Activated CD4-positive, alpha-beta T cell treated with anti-CD3 and anti-CD28 coated beads, Interleukin-2, amount 50 U/mL, for 24 hours (primary cell): ENCODE measurements at regions not wholly inside any gene's neighbourhood (a gene's known extent, or its start where the extent isn't known, plus 50 kb on each side); places are given as distances from the start of the nearest gene placed in this dataset.
"Not testable (repeated sequence)": the region's sequence is repeated elsewhere in the genome, so short reads cannot be mapped to it uniquely, and the experiment has no call there.

ENCODE experiments used
- DNase-seq, 2 donors: peaks; one replicate each; pipeline ENCODE4 v3.0.0-alpha.2; 2020; ENCODE audit warnings: low read depth in 1 of 2, low spot score in 1 of 2

DNA sequence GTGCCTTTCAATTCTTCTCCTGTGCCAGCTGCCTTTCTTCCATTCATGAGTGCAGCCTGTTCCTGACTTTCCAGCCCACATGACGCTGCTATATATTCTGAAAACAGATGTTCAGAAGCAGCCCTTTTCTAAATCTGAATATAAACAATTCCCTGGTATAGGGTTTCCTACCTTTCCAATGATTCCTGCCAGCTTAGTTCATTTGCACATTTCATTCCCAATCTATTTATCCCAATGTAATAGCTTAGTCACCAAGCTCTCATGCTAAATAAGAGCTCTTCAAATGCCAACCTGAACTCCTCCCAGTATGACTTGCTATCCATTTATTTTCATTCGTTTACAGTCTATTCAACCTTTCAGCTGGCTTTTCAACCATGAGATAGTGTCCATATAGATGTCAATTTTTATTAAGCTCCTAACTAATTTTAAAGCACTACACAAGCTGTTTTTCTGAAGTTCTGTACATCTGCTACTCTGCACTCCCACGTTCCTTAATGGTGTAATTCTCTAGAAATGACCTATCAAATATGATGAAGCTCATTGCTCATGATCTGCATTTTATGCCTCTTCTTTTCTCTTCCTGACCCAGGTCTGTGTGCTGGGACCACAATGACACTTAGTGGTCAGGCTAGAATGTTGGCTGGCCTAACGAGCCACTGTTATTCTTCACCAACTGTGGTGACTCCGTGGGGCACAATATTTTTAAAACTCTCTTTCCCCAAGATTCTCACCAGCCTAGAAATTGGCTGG lies 605.0 kb upstream of the TBL1XR1 start:
- no peak for DNase-seq

DNA sequence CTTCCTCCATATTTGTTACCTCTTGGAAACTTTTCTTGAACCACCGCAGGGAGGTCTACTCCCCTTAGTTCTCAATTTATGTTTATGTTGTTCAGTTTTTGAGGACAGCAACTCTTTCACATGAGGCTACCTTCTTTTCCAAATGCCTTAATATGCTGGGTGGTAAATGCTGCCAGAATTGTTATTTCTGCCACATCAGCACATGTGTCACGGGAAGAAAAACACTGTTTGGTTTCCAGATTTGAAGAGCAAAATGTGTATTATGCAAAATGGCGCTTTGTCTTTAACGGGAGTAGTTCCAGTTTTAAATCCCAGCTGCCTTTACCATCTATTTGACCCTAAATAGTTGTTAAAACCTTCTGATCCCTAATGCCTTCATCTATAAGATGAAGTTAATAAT lies 606.2 kb upstream of the TBL1XR1 start:
- no peak for DNase-seq

DNA sequence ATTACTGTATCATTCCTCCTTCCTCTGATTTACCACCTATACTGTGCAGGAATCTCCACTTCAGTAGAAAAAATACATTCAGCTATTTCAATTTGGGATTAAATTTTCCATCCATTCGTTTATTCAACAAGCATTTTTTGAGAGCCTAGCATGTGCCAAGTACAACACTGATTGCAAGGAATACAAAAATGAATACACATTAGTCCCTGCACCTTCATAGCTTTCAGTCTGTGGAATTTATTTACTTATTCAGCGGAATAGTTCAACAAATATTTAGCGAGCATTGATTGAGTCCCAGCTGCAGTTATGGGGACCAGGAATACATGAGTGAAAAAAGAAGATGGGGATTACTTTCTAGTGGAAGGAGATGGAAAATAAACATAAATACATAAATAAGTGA lies 606.8 kb upstream of the TBL1XR1 start:
- no peak for DNase-seq

DNA sequence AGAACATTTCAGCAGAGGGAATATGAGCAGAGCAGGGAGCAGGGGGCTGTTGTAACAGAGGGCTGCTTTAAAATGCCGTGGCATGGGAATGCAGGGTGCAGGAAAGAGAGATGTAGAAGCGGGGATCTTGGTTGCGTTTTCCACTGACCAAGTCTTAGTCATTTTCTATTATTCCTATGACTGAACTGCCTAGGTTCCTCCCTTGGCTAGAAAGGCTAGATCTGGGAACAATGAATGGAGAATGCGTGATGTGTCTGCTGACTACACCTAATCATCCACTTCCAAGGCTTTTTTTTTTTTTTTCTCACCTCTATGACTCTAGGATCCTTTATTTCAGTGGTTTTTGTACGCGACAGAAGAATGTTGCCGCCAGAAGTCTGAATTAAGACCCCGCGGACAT lies 607.4 kb upstream of the TBL1XR1 start:
- no peak for DNase-seq

DNA sequence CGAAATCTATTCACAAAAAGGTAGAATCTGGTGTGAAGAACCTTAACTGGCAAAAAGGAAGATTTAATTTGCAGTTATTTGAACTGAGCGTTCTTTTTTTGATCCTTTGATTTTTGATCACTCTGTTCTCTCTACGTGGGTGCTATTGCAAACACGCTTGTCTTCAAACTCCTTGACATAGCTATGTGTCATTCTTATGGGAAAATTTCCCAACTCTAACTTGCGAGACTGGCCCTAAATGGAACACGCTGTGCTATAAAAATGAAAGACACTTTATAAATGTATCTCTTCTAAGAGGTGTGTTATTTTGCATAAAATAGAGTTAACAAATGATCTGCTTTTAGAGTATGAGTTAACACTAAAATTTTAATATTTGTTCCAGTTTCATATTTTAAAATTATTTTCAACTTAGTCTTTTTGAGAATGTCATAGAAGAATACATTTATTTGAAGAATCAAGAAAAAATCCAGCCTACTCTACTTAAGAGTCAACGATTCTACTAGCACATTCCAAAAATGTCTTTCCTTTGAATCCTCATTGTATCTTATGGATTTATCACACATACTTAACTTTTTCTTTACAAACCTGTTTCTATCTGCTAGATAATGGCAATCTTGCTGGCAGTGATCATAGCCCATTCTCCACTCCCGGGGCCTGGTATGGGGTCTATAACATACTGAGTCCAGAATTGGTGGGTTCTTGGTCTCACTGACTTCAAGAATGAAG lies 610.0 kb upstream of the TBL1XR1 start:
- no peak for DNase-seq

DNA sequence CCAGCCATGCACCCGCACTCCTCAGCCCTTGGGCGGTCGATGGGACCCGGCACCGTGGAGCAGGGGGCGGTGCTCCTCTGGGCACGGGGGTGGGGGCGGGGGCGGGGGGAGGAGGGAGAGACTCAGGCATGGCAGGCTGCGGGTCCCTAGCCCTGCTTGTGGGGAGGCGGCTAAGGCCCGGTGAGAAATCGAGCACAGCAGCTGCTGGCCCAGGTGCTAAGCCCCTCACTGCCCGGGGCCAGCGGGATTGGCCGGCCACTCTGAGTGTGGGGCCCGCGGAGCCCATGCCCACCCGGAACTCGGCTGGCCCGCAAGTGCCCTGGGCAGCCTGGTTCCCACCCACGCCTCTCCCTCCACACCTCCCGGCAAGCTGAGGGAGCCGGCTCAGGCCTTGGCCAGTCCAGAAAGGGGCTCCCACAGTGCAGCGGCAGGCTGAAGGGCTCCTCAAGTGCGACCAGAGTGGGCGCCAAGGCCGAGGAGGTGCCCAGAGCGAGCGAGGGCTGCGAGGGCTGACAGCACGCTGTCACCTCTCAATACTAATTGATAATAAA lies 611.7 kb upstream of the TBL1XR1 start:
- DNase-seq: not testable (repeated sequence)

DNA sequence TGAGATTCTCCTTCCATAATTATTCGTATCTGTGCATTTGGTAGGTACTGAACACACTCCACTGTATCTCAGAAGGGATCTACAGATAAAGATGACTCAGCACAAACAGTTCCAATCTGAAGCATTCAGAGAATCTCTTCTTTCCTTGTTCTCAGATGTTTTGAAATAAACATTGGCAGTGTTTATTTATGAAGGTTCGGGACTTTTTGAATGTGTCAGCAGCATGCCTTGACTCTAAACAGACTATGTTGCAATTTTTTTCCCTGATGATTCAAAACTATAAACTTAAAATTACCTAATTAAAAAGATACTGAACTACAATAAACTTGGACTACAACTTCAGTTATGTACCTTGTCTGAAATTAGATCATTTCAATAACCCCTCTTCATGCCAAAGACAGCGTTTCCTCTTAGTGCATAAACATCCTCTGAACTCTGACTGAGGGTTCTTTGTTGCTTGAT lies 612.9 kb upstream of the TBL1XR1 start:
- no peak for DNase-seq

DNA sequence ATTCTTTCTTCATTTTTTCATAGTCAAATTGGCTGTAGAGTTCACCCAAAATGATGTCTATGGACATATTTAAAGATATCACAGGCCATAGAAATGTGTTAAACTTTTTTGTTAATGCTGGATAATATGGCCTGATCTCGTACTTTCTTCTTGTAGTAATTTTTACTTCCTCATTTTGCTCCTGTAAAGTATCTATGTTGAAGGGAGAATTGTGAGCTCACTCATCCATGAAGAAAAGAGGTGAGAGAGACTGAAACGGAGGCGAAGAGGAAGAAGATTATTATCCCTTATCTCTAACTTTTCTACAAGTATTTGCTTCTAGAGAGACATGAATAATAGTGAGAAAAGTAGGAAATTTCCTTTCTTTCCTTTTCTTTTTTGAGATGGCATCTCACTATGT lies 613.8 kb upstream of the TBL1XR1 start:
- no peak for DNase-seq

DNA sequence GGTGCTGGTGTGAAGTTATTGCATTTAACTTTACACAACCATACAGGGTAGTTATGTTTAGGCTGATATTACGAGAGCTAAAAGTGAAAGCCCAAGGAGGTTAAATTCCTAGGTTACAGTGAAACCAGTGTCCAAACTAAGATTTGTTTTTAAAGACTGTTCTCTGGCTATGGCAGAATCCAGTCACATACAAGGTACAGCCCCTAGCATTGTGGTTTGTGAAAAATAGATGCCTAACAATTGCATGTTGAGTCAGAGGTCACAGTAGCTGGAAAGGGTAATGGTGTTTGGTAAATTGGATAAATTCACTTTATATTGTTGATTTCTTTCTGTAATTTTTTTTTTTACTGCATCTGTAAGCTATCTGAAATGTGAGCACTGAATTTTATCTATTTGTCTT lies 614.6 kb upstream of the TBL1XR1 start:
- no peak for DNase-seq

DNA sequence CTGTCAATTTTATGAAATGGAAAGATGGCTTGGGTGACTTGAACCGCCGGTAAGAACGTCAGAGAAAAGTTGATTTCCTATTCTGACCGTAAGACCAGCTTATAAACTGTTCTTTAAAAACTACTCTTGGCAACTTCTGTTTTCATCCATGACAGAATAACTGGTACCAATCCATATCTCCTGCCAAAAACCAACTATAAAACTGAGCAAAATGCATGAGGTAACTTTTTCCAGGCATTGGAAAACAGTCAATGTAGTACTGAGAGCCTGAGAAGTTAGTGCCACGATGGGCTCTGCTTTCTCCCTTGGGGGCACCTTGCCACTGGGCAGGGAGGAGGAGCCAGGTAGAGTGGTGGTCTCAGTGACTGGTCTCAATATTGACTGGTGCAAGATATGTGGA lies 615.2 kb upstream of the TBL1XR1 start:
- no peak for DNase-seq

DNA sequence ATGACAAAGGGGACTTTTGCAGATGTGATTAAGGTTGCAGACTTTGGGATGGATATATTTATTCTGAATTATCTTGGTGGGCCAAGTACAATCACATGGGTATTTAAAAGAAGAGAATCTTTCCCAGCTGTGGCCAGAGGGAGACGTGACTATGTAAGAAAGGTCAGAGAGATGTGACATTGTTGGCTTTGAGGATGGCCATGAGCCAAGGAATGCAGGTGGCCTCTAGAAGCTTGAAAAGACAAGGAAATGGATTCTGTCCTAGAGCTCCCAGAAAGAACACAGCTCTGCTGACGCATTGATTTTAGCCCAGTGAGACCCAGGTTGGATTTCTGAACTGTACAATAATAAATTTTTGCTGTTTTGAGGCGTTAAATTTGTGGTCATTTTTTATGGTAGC lies 616.0 kb upstream of the TBL1XR1 start:
- DNase-seq: no peak

DNA sequence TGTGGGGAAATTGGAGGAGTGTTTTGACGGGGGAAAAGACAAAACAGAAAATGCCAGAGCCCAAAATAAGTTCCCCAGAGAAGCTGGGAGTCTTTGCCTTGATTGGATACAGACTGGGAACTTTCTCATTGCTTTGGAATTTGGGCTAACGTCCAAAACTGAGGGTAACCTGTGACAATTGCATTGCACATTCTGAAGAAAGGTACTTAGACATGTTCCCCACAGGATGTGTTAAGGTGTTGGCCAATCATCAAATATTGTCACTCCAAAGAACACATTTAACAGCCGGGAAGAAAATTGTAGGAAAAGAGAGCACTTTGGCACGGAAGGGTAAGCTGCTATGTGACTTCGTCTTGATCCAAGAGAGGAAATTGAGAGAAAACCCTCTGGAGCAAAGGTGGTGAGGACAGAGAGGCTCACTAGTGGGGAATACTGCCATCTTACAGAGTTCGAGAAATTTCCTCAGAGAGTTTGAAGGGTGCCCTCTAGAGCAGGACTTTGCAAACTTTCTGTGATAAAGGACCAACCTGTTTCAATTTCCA lies 619.5 kb upstream of the TBL1XR1 start:
- DNase-seq: no peak

DNA sequence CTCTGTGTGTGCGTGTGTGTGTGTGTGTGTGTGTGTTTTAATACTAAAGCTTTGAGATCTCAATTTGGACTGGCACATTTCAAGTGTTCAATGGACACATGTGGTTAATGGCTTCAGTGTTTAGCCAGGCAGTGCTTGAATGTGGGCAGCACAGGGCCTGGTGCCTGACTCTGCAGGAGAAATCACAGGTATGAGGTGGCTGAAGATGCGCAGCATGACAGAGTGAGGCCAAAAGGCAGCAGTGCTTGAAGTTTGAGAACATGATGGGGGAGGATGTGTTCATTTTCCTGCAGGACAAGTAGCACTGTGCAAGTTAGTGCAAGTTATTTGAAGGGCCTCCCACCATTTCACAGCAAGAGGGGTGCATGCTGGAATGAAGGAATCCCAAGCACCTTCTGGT lies 620.5 kb upstream of the TBL1XR1 start:
- no peak for DNase-seq

DNA sequence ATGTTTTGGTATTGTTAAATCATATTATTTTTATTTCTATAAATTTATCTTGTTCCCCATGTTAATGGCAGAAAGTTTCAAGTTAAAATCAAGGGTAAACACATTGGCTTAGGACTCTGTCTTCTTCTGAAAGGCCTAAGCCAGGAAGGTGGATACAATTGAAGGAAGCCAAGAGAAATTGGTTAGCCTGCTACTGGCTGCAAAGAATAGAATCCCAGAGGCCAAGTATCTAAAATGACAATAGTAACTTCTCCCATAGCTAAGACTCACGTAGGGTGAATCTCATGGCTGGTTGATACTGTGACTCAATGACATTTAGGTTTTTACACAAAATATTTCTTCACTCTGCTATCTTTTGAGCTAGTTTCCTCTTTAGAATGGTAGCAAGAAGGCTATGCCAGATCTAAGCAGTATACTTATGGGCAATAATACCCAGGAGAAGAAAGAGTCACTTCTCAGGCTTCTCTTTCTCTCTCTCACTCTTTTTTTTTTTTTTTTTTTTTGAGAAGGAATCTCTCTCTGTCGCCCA lies 621.5 kb upstream of the TBL1XR1 start:
- DNase-seq: no peak

DNA sequence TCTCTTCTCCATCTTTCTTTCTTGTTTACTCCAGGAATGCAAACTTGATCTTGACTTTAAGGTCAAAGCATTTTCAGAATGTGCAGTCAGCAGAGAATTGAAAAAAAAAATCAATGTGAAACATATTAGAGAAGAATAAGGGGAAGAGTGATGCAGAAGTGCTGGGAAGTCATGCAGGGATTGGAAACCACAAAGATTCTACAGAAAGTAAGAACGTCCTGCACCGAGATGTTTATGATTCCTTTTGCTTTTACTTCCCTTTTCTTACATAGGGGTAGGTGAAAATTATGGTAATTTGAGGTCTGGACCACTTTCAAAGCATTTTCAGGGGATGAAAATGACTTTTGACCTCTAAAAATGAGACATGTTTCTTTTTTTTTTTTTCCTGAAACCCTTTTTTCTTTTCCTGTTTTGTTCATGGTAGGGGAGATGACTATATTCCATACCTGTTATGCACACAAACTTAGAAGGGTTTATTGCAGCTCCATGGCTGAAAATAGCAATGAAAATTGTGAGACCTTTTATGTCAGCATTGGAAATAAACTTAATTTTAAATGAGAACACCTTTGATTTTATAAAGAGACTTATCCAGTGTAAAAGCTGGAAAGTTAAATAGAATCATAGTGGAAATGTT lies 623.5 kb upstream of the TBL1XR1 start:
- no peak for DNase-seq

DNA sequence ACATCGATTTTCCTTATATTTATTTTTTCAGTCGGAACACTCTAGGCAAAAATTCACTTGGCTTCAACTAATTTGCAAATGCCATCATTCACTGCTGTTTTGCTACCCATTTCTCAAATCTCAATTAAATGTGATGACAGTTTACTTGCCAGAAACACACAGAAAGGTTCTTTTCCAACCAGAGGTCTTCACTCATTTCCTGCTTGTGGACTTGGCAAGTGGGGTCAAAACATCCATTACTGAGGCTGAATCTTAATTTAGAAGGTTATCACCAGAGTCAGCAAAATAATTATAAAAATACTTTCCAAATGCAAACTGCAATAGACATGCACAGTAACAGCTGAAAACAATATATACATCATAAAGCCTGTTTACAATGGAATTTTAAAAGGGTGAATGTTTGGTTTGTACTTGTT lies 625.4 kb upstream of the TBL1XR1 start:
- DNase-seq: no peak

DNA sequence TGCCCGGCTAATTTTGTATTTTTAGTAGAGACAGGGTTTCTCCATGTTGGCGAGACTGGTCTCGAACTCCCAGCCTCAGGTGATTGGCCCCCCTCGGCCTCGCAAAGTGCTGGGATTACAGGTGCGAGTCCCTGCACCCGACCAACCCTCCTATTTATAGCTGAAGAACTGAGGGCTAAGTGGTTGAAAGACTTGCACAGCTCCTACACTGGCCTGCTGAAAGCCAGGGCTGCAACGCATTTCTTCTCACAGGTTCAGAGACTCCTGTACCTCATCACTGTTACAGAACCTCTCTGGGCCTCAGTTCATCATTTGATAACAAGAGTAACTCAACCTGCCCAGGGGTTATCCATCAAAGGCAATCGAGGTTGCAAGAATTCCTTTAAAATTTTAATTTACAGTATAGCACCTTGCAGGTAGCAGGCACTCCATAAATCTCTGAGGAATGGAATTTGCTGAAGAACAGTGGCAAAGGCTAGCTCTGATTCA lies 626.5 kb upstream of the TBL1XR1 start:
- DNase-seq: no peak

DNA sequence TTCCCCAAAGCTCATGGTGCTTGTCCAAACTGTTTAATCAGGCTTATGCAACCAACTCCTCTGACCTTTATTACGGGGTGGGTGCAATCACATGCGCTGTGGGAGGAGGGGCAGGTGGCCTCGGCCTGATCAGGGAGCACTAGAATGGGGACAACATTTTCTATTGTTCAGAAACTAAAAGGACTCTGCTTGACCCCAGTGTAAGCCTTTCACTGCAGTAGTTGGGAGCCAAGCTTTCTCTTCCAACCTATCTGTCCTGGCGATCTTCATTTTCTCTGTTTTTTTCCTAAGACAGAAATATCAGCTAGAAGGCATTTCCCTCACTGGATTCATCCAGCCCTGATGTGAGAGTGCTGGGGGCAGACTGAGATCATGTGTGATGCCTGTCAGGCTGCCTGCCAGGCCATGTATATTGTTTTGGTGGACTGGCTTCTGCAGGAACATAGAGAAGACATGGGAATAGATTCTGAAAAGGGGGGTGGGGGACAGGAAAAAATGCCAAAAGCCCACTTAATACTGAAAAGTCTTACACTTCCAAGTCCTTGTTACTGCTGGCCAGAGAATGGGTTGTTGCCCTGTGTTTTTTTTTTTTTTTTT lies 627.0 kb upstream of the TBL1XR1 start:
- no peak for DNase-seq

DNA sequence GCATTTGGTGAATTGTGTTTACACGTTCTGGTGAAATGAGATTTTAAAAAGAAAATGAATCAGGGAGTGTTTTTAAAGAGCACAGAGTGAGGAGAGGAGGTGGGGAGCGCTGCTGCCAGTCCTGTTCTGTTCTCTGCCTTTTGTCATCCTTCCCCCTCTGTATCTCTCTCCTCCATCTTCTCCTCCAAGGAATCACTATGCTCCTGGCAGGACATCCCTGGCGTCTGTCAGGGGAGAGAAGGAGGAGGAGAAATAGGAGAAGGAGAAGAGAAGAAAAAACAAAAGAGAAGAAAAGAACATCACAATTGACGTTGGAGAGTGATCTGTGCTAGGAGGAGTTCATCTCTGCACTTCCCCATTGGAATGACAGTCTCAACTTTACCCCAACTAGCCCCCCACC lies 627.6 kb upstream of the TBL1XR1 start:
- DNase-seq: no peak

DNA sequence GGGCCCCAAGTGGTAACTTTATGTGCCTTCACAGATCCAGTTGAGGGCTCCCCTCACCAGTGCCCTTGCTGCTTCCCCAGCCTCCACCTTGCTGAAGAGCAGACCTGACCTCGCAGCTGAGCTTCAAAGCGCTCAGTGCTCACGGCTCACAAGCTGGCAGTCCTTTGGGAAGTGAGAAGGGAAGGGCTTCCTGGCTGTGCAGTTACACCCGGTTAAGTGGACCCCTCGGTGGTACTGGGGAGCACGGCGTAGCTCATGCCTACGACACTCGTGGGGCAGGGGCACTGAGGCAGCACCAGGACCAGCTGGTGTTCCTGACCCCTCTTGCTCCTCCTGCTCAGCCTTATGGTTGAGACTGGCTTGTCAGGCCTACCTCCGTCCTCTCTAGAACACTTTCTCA lies 629.0 kb upstream of the TBL1XR1 start:
- DNase-seq: no peak
